Ovary (tissue), 3 donors: ENCODE measurements at regions not wholly inside any gene's neighbourhood (a gene's known extent, or its start where the extent isn't known, plus 50 kb on each side); places are given as distances from the start of the nearest gene placed in this dataset.

Experiments used
- EP300 ChIP-seq: sonication (generic); formaldehyde crosslinking; IDR thresholded peaks from one replicate; pipeline ENCODE4 v1.6.1; 2017; ENCODE audit warnings: antibody characterized with exemption
- POLR2A ChIP-seq: fragments of 450-650 bp; IDR thresholded peaks from one replicate; pipeline ENCODE4 v1.6.1; 2017; ENCODE audit warnings: antibody characterized with exemption, mild to moderate bottlenecking, moderate library complexity
- TF ChIP-seq, protein P1 (sequence below), 3 donors: fragments of 450-650 bp in 2 of 3; fragments of 200-600 bp in 1 of 3; IDR thresholded peaks; one replicate each; pipeline versions ENCODE4 v1.5.1 to v1.8.0; 2016 to 2022; ENCODE audit warnings: antibody characterized with exemption in 3 of 3, mild to moderate bottlenecking in 1 of 3
- donor health status: DM: no; HTN: no; CAD: no.

DNA sequence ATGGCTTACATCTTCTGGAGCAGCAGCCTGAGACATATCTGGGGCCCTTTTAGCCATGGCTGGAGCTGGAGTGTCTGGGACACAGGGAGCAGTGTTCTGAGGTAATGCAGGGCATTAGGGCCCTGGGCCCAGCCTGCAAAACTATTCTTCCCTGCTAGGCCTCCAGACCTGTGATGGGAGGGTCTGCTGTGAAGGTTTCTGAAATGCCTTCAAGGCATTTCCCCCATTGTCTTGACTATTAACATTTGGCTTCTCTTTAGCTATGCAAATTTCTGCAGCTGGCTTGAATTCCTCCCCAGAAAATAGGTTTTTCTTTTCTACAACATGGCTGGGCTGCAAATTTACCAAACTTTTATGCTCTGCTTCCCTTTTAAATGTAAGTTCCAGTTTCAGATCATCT, 61.5 kb downstream of the EDN1 start:
- no peak for TF ChIP-seq POLR2A
- TF ChIP-seq, protein P1, sequence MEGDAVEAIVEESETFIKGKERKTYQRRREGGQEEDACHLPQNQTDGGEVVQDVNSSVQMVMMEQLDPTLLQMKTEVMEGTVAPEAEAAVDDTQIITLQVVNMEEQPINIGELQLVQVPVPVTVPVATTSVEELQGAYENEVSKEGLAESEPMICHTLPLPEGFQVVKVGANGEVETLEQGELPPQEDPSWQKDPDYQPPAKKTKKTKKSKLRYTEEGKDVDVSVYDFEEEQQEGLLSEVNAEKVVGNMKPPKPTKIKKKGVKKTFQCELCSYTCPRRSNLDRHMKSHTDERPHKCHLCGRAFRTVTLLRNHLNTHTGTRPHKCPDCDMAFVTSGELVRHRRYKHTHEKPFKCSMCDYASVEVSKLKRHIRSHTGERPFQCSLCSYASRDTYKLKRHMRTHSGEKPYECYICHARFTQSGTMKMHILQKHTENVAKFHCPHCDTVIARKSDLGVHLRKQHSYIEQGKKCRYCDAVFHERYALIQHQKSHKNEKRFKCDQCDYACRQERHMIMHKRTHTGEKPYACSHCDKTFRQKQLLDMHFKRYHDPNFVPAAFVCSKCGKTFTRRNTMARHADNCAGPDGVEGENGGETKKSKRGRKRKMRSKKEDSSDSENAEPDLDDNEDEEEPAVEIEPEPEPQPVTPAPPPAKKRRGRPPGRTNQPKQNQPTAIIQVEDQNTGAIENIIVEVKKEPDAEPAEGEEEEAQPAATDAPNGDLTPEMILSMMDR (IDR thresholded peaks at IDR 0.05) = no peak
- TF ChIP-seq EP300 = no peak
